Osteoblast (primary cell): ENCODE measurements at regions not wholly inside any gene's neighbourhood (a gene's known extent, or its start where the extent isn't known, plus 50 kb on each side); places are given as distances from the start of the nearest gene placed in this dataset.

ENCODE experiments used
- DNase-seq: peaks from one replicate; pipeline ENCODE4 v3.0.0; 2011; ENCODE audit warnings: low spot score, mixed read lengths; ENCODE audit not compliant: insufficient read length; ENCODE audit errors: missing footprints
- H2AFZ ChIP-seq: 2 replicates; pipeline ENCODE4 v1.6.0; 2011; ENCODE audit warnings: mild to moderate bottlenecking, low read length
- H3K27ac ChIP-seq: 2 replicates; pipeline ENCODE4 v1.5.1; 2011; ENCODE audit warnings: mild to moderate bottlenecking, low read depth, low read length, moderate library complexity
- H3K27me3 ChIP-seq: 2 replicates; pipeline ENCODE4 v1.6.0; 2012; ENCODE audit warnings: mild to moderate bottlenecking, control low read depth, inconsistent platforms, low read length, moderate library complexity; ENCODE audit not compliant: insufficient read depth
- H3K36me3 ChIP-seq: 2 replicates; pipeline ENCODE4 v1.5.1; 2011; ENCODE audit warnings: mild to moderate bottlenecking, low read length, control low read depth, moderate library complexity; ENCODE audit not compliant: insufficient read depth
- H3K4me1 ChIP-seq: 2 replicates; pipeline ENCODE4 v1.5.1; 2011; ENCODE audit warnings: mild to moderate bottlenecking, low read length, control low read depth, moderate library complexity; ENCODE audit not compliant: insufficient read depth
- H3K4me2 ChIP-seq: 2 replicates; pipeline ENCODE4 v1.6.0; 2011; ENCODE audit warnings: mild to moderate bottlenecking, low read length; ENCODE audit not compliant: insufficient read depth
- H3K4me3 ChIP-seq: fragments of 200-600 bp; sonication (generic); 3 replicates; pipeline ENCODE4 v1.5.1; 2012; ENCODE audit warnings: mild to moderate bottlenecking, low read length, inconsistent platforms; ENCODE audit not compliant: insufficient read depth
- H3K79me2 ChIP-seq: 2 replicates; pipeline ENCODE4 v1.6.0; 2012; ENCODE audit warnings: mild to moderate bottlenecking, low read length, control low read depth, inconsistent platforms; ENCODE audit not compliant: insufficient read depth
- H3K9me3 ChIP-seq: 2 replicates; pipeline ENCODE4 v1.5.1; 2011; ENCODE audit warnings: low read depth, low read length, control low read depth
- H4K20me1 ChIP-seq: 2 replicates; pipeline ENCODE4 v1.6.0; 2012; ENCODE audit warnings: mild to moderate bottlenecking, low read length, control low read depth; ENCODE audit not compliant: insufficient read depth
- CTCF ChIP-seq: IDR thresholded peaks from 2 replicates; pipeline ENCODE4 v1.5.1; 2011; ENCODE audit warnings: mild to moderate bottlenecking, low read depth, low read length, moderate library complexity; ENCODE audit errors: extremely low read depth

- Histone ChIP-seq H3K79me2 (no peaks in the 10 kb centered on the region), H3K27ac (no peak overlapping the region), H3K4me1 (no peaks in the 10 kb centered on the region), H3K27me3 (no peaks in the 10 kb centered on the region), H3K36me3 (no peaks in the 10 kb centered on the region), H2AFZ (no peak overlapping the region), H3K9me3 (no peaks in the 10 kb centered on the region), H3K4me3 (no peak overlapping the region), H3K4me2 (no peak overlapping the region), H4K20me1 (no peaks in the 10 kb centered on the region)
- DNase-seq: no peak
- no peak for TF ChIP-seq CTCF
Measured at GRCh38 chr15:96750361-96750760, 419.9 kb downstream of the NR2F2 start.

GRCh38 chr15:96756146-96756545 lies 425.6 kb downstream of the NR2F2 start:
- Histone ChIP-seq H3K27me3 (no peaks in the 10 kb centered on the region), H3K4me1 (no peaks in the 10 kb centered on the region), H4K20me1 (no peaks in the 10 kb centered on the region), H3K9me3 (no peaks in the 10 kb centered on the region), H2AFZ (no peak overlapping the region), H3K4me2 (no peak overlapping the region), H3K4me3 (no peak overlapping the region), H3K27ac (no peak overlapping the region), H3K79me2 (no peaks in the 10 kb centered on the region), H3K36me3 (no peaks in the 10 kb centered on the region)
- no peak for TF ChIP-seq CTCF
- no peak for DNase-seq

GRCh38 chr15:96756656-96757055 lies 426.2 kb downstream of the NR2F2 start:
- no peak overlapping the region for H3K4me3 ChIP-seq
- no peak overlapping the region for H3K4me2 ChIP-seq
- no peaks in the 10 kb centered on the region for H3K4me1 ChIP-seq
- no peak for DNase-seq
- no peaks in the 10 kb centered on the region for H3K79me2 ChIP-seq
- no peak overlapping the region for H2AFZ ChIP-seq
- H3K36me3 ChIP-seq: no peaks in the 10 kb centered on the region
- no peaks in the 10 kb centered on the region for H3K27me3 ChIP-seq
- no peaks in the 10 kb centered on the region for H3K9me3 ChIP-seq
- no peak overlapping the region for H3K27ac ChIP-seq
- no peaks in the 10 kb centered on the region for H4K20me1 ChIP-seq
- no peak for TF ChIP-seq CTCF

- H3K4me1 ChIP-seq: no peaks in the 10 kb centered on the region
- H4K20me1 ChIP-seq: no peaks in the 10 kb centered on the region
Measured at GRCh38 chr15:96762566-96762965, 432.1 kb downstream of the NR2F2 start.

More at GRCh38 chr15:96762566-96762965, 432.1 kb downstream of the NR2F2 start:
- H2AFZ ChIP-seq: no peak overlapping the region
- DNase-seq: no peak
- no peaks in the 10 kb centered on the region for H3K36me3 ChIP-seq
- H3K27me3 ChIP-seq: no peaks in the 10 kb centered on the region
- no peak overlapping the region for H3K27ac ChIP-seq
- no peak overlapping the region for H3K4me2 ChIP-seq
- no peaks in the 10 kb centered on the region for H3K9me3 ChIP-seq
- H3K4me3 ChIP-seq: no peak overlapping the region
- no peaks in the 10 kb centered on the region for H3K79me2 ChIP-seq
- no peak for TF ChIP-seq CTCF
